GM23338 (cell line): ENCODE measurements at regions not wholly inside any gene's neighbourhood (a gene's known extent, or its start where the extent isn't known, plus 50 kb on each side); places are given as distances from the start of the nearest gene placed in this dataset.

Experiments
- CREB1 ChIP-seq: fragments of 250-450 bp; sonication (Bioruptor Pico); IDR thresholded peaks from 2 replicates; pipeline ENCODE4 v1.5.0; 2020; ENCODE audit warnings: low read depth, mild to moderate bottlenecking, moderate library complexity
- CTCF ChIP-seq, 2 experiments: fragments of 200-600 bp in 1 of 2; sonication (generic) in 1 of 2; conservative IDR thresholded peaks; 2 replicates each; pipeline versions ENCODE4 v1.5.1 to v1.6.1; 2016 to 2017; ENCODE audit warnings: antibody characterized with exemption in 2 of 2, low read depth in 2 of 2, mild to moderate bottlenecking in 2 of 2, moderate library complexity in 1 of 2
- EZH2 ChIP-seq: fragments of 200-600 bp; sonication (generic); IDR thresholded peaks from one replicate; pipeline ENCODE4 v1.8.0; 2017; ENCODE audit warnings: antibody characterized with exemption, mild to moderate bottlenecking, low read depth; ENCODE audit not compliant: unreplicated experiment
- EZH2phosphoT487 ChIP-seq: fragments of 200-600 bp; sonication (generic); IDR thresholded peaks from one replicate; pipeline ENCODE4 v1.8.1; 2018; ENCODE audit warnings: antibody characterized with exemption; ENCODE audit not compliant: unreplicated experiment

- TF ChIP-seq EZH2 (no peak), EZH2phosphoT487 (no peak), CTCF (conservative IDR thresholded peaks at IDR 0.05; ENCODE audit: low read depth in 2 of 2) (no peak), CREB1 (CRISPR knock-in tag) (no peak)
Measured at GRCh38 chr3:86416334-86416733, 574.6 kb downstream of the VGLL3 start.
